ENCODE measurements at regions not wholly inside any gene's neighbourhood (a gene's known extent, or its start where the extent isn't known, plus 50 kb on each side); places are given as distances from the start of the nearest gene placed in this dataset.

DNA sequence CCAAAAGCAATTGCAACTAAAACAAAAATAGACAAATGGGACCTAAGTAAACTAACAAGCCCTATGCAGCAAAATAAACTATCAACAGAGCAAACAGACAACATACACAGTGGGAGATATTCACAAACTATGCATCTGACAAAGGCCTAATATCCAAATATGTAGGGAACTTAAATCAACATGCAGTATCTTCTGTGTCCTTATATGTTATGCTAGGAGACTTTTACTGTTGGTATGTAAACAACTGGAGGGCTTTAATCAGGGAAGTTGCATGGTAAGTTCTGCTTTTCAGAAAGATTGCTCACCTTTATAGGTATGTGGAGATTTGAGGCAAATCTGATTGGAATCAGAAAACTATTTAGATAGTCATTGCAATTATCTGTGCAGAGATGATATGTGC, 461.2 kb upstream of the RIOK2 start:
- Histone ChIP-seq H3K27me3 (ENCODE audit: control insufficient read depth, insufficient read depth, low read length) (no peaks in the 10 kb centered on the region), H3K9ac (ENCODE audit: low read depth, low read length) (no peak overlapping the region), H3K4me3 (ENCODE audit: low read length) (no peak overlapping the region)

GRCh38 chr5:97644896-97645295, 461.8 kb upstream of the RIOK2 start:
- no peaks in the 10 kb centered on the region for H3K9me3 ChIP-seq (replicated peaks; ENCODE audit: low read length)
- H3K36me3 ChIP-seq (ENCODE audit: insufficient read depth, low read length): no peaks in the 10 kb centered on the region
- H3K9ac ChIP-seq (ENCODE audit: low read depth, low read length): no peak overlapping the region
- no peak overlapping the region for H3K4me3 ChIP-seq (ENCODE audit: low read length)
- no peaks in the 10 kb centered on the region for H3K27me3 ChIP-seq (ENCODE audit: control insufficient read depth, insufficient read depth, low read length)
- H3K4me2 ChIP-seq (ENCODE audit: low read length): no peak overlapping the region
- H3K4me1 ChIP-seq (ENCODE audit: control insufficient read depth, insufficient read depth, low read length): no peaks in the 10 kb centered on the region

More for the DNA sequence above, 461.2 kb upstream of the RIOK2 start:
- no peak overlapping the region for H3K4me2 ChIP-seq (ENCODE audit: low read length)
- H3K9me3 ChIP-seq (replicated peaks; ENCODE audit: low read length): no peaks in the 10 kb centered on the region
- no peaks in the 10 kb centered on the region for H3K4me1 ChIP-seq (ENCODE audit: control insufficient read depth, insufficient read depth, low read length)
- no peaks in the 10 kb centered on the region for H3K36me3 ChIP-seq (ENCODE audit: insufficient read depth, low read length)

GRCh38 chr5:97657239-97657638, 474.2 kb upstream of the RIOK2 start:
- no peaks in the 10 kb centered on the region for H3K27me3 ChIP-seq (ENCODE audit: control insufficient read depth, insufficient read depth, low read length)
- no peak overlapping the region for H3K9ac ChIP-seq (ENCODE audit: low read depth, low read length)
- H3K4me2 ChIP-seq (ENCODE audit: low read length): no peak overlapping the region
- no peaks in the 10 kb centered on the region for H3K36me3 ChIP-seq (ENCODE audit: insufficient read depth, low read length)
- peaks cover 5% of the 10 kb centered on the region for H3K4me1 ChIP-seq (ENCODE audit: control insufficient read depth, insufficient read depth, low read length)
- no peak overlapping the region for H3K4me3 ChIP-seq (ENCODE audit: low read length)
- no peaks in the 10 kb centered on the region for H3K9me3 ChIP-seq (replicated peaks; ENCODE audit: low read length)

- Histone ChIP-seq H3K4me1 (ENCODE audit: control insufficient read depth, insufficient read depth, low read length) (peaks cover 5% of the 10 kb centered on the region), H3K36me3 (ENCODE audit: insufficient read depth, low read length) (no peaks in the 10 kb centered on the region), H3K9me3 (replicated peaks; ENCODE audit: low read length) (no peaks in the 10 kb centered on the region), H3K4me2 (ENCODE audit: low read length) (no peak overlapping the region), H3K4me3 (ENCODE audit: low read length) (no peak overlapping the region), H3K27me3 (ENCODE audit: control insufficient read depth, insufficient read depth, low read length) (no peaks in the 10 kb centered on the region), H3K9ac (ENCODE audit: low read depth, low read length) (no peak overlapping the region)
Observed at GRCh38 chr5:97658116-97658900, 475.3 kb upstream of the RIOK2 start.

DNA sequence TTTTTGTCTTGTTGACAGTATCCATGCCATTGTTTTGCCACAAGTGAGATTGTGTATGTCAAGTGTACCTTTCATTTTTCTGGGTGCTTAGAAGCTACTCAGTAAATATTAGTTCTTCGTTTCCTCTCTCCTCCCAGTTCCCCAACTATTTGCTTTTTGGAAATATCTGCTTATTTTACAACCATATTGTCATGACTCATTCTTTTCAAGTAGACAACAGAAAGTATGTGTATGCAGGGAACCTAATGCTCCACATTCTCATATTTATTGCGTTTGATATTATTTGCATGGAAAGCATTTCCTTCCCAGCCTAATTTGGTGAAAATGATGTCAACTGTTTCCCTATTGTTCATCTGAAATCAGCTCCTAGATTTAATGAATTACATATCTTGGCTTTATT, 483.7 kb upstream of the RIOK2 start:
- no peaks in the 10 kb centered on the region for H3K27me3 ChIP-seq (ENCODE audit: control insufficient read depth, insufficient read depth, low read length)
- no peak overlapping the region for H3K4me3 ChIP-seq (ENCODE audit: low read length)
- no peak overlapping the region for H3K4me2 ChIP-seq (ENCODE audit: low read length)
- no peak overlapping the region for H3K9ac ChIP-seq (ENCODE audit: low read depth, low read length)
- no peaks in the 10 kb centered on the region for H3K4me1 ChIP-seq (ENCODE audit: control insufficient read depth, insufficient read depth, low read length)
- no peaks in the 10 kb centered on the region for H3K36me3 ChIP-seq (ENCODE audit: insufficient read depth, low read length)
- H3K9me3 ChIP-seq (replicated peaks; ENCODE audit: low read length): no peaks in the 10 kb centered on the region

- no peaks in the 10 kb centered on the region for H3K27me3 ChIP-seq (ENCODE audit: control insufficient read depth, insufficient read depth, low read length)
- H3K4me3 ChIP-seq (ENCODE audit: low read length): no peak overlapping the region
- no peaks in the 10 kb centered on the region for H3K36me3 ChIP-seq (ENCODE audit: insufficient read depth, low read length)
Observed at GRCh38 chr5:97670447-97670846, 487.4 kb upstream of the RIOK2 start.

GRCh38 chr5:97676608-97677007, 493.6 kb upstream of the RIOK2 start:
- no peak overlapping the region for H3K4me2 ChIP-seq (ENCODE audit: low read length)
- no peak overlapping the region for H3K4me3 ChIP-seq (ENCODE audit: low read length)
- H3K36me3 ChIP-seq (ENCODE audit: insufficient read depth, low read length): no peaks in the 10 kb centered on the region
- H3K27me3 ChIP-seq (ENCODE audit: control insufficient read depth, insufficient read depth, low read length): no peaks in the 10 kb centered on the region
- H3K4me1 ChIP-seq (ENCODE audit: control insufficient read depth, insufficient read depth, low read length): no peaks in the 10 kb centered on the region
- no peak overlapping the region for H3K9ac ChIP-seq (ENCODE audit: low read depth, low read length)
- H3K9me3 ChIP-seq (replicated peaks; ENCODE audit: low read length): no peaks in the 10 kb centered on the region

More at GRCh38 chr5:97670447-97670846, 487.4 kb upstream of the RIOK2 start:
- H3K9ac ChIP-seq (ENCODE audit: low read depth, low read length): no peak overlapping the region
- H3K4me1 ChIP-seq (ENCODE audit: control insufficient read depth, insufficient read depth, low read length): no peaks in the 10 kb centered on the region
- H3K4me2 ChIP-seq (ENCODE audit: low read length): no peak overlapping the region
- no peaks in the 10 kb centered on the region for H3K9me3 ChIP-seq (replicated peaks; ENCODE audit: low read length)

DNA sequence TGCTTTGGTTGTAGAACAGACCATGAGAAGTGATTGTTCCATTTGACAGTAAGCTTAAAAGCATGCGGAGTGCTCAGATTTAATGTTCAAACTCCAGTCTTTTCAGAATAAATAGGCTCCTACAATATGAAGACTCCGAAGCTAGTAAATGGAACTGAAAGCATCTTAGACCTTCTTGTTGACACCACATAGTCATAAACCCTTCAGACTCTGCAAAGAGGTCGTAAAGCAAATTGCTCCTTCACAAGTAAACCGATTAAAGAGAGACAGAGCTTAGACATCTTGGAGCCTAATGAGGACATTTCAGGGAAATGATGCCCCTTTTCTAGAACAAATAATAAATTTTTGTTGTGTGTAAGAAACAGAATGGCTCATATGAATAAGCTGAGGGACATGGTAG, 511.0 kb upstream of the RIOK2 start:
- Histone ChIP-seq H3K4me3 (ENCODE audit: low read length) (no peak overlapping the region), H3K27me3 (ENCODE audit: control insufficient read depth, insufficient read depth, low read length) (no peaks in the 10 kb centered on the region), H3K4me1 (ENCODE audit: control insufficient read depth, insufficient read depth, low read length) (no peaks in the 10 kb centered on the region), H3K9me3 (replicated peaks; ENCODE audit: low read length) (no peaks in the 10 kb centered on the region), H3K4me2 (ENCODE audit: low read length) (no peak overlapping the region), H3K36me3 (ENCODE audit: insufficient read depth, low read length) (no peaks in the 10 kb centered on the region), H3K9ac (ENCODE audit: low read depth, low read length) (no peak overlapping the region)

DNA sequence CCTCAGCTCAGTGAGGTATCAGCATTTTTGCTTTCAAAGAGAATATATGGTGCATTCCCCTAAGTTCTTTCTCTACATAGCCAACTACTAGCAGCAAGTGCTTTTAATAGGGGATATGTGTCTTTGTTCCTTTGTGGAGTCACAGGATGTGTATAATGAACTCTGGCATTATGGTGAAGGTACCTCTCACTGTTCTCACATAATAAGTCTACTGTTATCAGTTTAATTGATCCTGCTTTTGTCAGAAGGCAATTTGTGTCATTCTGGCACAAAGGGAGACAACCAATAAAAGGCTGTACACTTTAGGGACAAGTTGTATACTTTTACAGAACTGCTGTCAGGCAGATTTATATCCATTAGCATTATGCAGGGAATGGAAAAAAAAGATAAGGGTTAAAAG, 531.4 kb upstream of the RIOK2 start:
- H3K27me3 ChIP-seq (ENCODE audit: control insufficient read depth, insufficient read depth, low read length): no peaks in the 10 kb centered on the region
- H3K4me2 ChIP-seq (ENCODE audit: low read length): no peak overlapping the region
- no peaks in the 10 kb centered on the region for H3K9me3 ChIP-seq (replicated peaks; ENCODE audit: low read length)
- H3K4me1 ChIP-seq (ENCODE audit: control insufficient read depth, insufficient read depth, low read length): no peaks in the 10 kb centered on the region
- no peak overlapping the region for H3K4me3 ChIP-seq (ENCODE audit: low read length)
- no peaks in the 10 kb centered on the region for H3K36me3 ChIP-seq (ENCODE audit: insufficient read depth, low read length)
- no peak overlapping the region for H3K9ac ChIP-seq (ENCODE audit: low read depth, low read length)

DNA sequence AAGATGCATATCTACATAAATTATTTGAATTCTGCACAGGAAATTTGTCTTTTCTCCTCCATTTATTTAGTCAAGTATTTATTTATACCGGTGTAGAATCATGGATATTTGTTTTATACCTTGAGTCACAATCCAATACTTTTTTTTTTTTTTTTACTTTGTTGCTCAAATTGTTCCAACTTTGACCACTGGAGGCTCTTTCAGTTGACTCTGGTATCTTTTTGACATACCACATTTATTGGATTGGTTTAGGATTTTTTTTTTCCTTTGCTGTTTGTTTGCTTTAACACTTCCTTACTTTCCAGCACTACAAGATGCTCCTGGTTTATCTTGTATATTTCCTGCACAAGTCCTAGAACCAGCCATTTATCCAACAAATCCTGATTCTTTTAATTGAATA, 543.1 kb upstream of the RIOK2 start:
- H3K4me3 ChIP-seq (ENCODE audit: low read length): no peak overlapping the region
- no peaks in the 10 kb centered on the region for H3K27me3 ChIP-seq (ENCODE audit: control insufficient read depth, insufficient read depth, low read length)
- H3K9ac ChIP-seq (ENCODE audit: low read depth, low read length): no peak overlapping the region
- no peak overlapping the region for H3K4me2 ChIP-seq (ENCODE audit: low read length)
- H3K4me1 ChIP-seq (ENCODE audit: control insufficient read depth, insufficient read depth, low read length): peaks cover 3% of the 10 kb centered on the region
- no peaks in the 10 kb centered on the region for H3K9me3 ChIP-seq (replicated peaks; ENCODE audit: low read length)
- no peaks in the 10 kb centered on the region for H3K36me3 ChIP-seq (ENCODE audit: insufficient read depth, low read length)

- no peak overlapping the region for H3K4me2 ChIP-seq (ENCODE audit: low read length)
- no peaks in the 10 kb centered on the region for H3K9me3 ChIP-seq (replicated peaks; ENCODE audit: low read length)
- H3K36me3 ChIP-seq (ENCODE audit: insufficient read depth, low read length): no peaks in the 10 kb centered on the region
- no peaks in the 10 kb centered on the region for H3K27me3 ChIP-seq (ENCODE audit: control insufficient read depth, insufficient read depth, low read length)
- H3K9ac ChIP-seq (ENCODE audit: low read depth, low read length): no peak overlapping the region
- H3K4me1 ChIP-seq (ENCODE audit: control insufficient read depth, insufficient read depth, low read length): peaks cover 3% of the 10 kb centered on the region
- H3K4me3 ChIP-seq (ENCODE audit: low read length): no peak overlapping the region
Observed at GRCh38 chr5:97728920-97729319, 545.9 kb upstream of the RIOK2 start.

- Histone ChIP-seq H3K4me1 (ENCODE audit: control insufficient read depth, insufficient read depth, low read length) (peaks cover 3% of the 10 kb centered on the region), H3K4me3 (ENCODE audit: low read length) (no peak overlapping the region), H3K4me2 (ENCODE audit: low read length) (no peak overlapping the region), H3K27me3 (ENCODE audit: control insufficient read depth, insufficient read depth, low read length) (no peaks in the 10 kb centered on the region), H3K36me3 (ENCODE audit: insufficient read depth, low read length) (no peaks in the 10 kb centered on the region), H3K9ac (ENCODE audit: low read depth, low read length) (no peak overlapping the region), H3K9me3 (replicated peaks; ENCODE audit: low read length) (no peaks in the 10 kb centered on the region)
Observed at GRCh38 chr5:97729938-97730337, 546.9 kb upstream of the RIOK2 start.
